ENCODE measurements at regions not wholly inside any gene's neighbourhood (a gene's known extent, or its start where the extent isn't known, plus 50 kb on each side); places are given as distances from the start of the nearest gene placed in this dataset.
A peak's percentile ranks its signal among the peaks of the same experiment; 100 is the strongest.

GRCh38 chr13:79228972-79229371 lies 177.1 kb downstream of the RBM26 start:
- no peak overlapping the region for H3K4me2 ChIP-seq (ENCODE audit: insufficient read depth in 1 of 2, low read depth in 2 of 2, low read length in 2 of 2)
- no peak for TF ChIP-seq KDM5A (IDR thresholded peaks at IDR 0.05; ENCODE audit: low read length)
- TF ChIP-seq SP2 (IDR thresholded peaks at IDR 0.05; ENCODE audit: low read length) = no peak
- no peak for TF ChIP-seq RAD21 (IDR thresholded peaks at IDR 0.05 in 1 of 2, conservative IDR thresholded peaks at IDR 0.05 in 1 of 2; ENCODE audit: low read depth in 2 of 2, low read length in 2 of 2)
- TF ChIP-seq BACH1 (IDR thresholded peaks at IDR 0.05; ENCODE audit: low read length) = no peak
- TF ChIP-seq PHF8 (conservative IDR thresholded peaks at IDR 0.05; ENCODE audit: low read depth, low read length) = no peak
- no peak for TF ChIP-seq SIRT6 (IDR thresholded peaks at IDR 0.05; ENCODE audit: low read length)

More at GRCh38 chr13:79228972-79229371, 177.1 kb downstream of the RBM26 start:
- no peak overlapping the region for H2BK20ac ChIP-seq (ENCODE audit: low read length)
- no peak overlapping the region for H3K27ac ChIP-seq (ENCODE audit: low read depth, low read length)
- H4K91ac ChIP-seq (replicated peaks; ENCODE audit: insufficient read length, low read length) = no peak overlapping the region
- no peaks in the 10 kb centered on the region for H3K27me3 ChIP-seq (replicated peaks in 1 of 4; ENCODE audit: control insufficient read depth in 3 of 4, extremely low read depth in 1 of 4, insufficient read depth in 3 of 4, low read length in 3 of 4)
- FAIRE-seq (no peak), DNase-seq (ENCODE audit: low read depth in 1 of 2, low spot score in 2 of 2) (no peak)
- no peak overlapping the region for H3K18ac ChIP-seq (ENCODE audit: extremely low read depth, low read length)
- peak overlapping the region; percentile 38; the same call in 1 of the 2 replicates for H2BK5ac ChIP-seq (ENCODE audit: low read depth, low read length)
- ChIA-PET POLR2A (ENCODE audit: partially characterized antibody) (no interaction called here), CTCF (ENCODE audit: partially characterized antibody) (interaction anchor here (0.6 to 1.4 kb wide), 3 partner anchors 11 to 243 kb away, joined by 3 to 4 read pairs (median 3); no protein-coding TSS in a partner anchor)
- no peak overlapping the region for H3K14ac ChIP-seq (ENCODE audit: insufficient read length)
- no peak overlapping the region for H4K8ac ChIP-seq (ENCODE audit: extremely low read depth, insufficient read depth, low read length)
- H4K20me1 ChIP-seq (replicated peaks in 1 of 2; ENCODE audit: control insufficient read depth in 1 of 2, insufficient read depth in 2 of 2, low read length in 2 of 2) = no peaks in the 10 kb centered on the region
- peaks cover 0 to 6% (median 3%) of the 10 kb centered on the region in 4 experiments; a peak in 4 of 7 replicates for H3K4me1 ChIP-seq (replicated peaks in 1 of 4; ENCODE audit: control insufficient read depth in 3 of 4, insufficient read depth in 4 of 4, low read length in 3 of 4)
- no peak overlapping the region for H3K4me3 ChIP-seq (ENCODE audit: extremely low read depth in 1 of 4, insufficient read depth in 2 of 4, low read depth in 3 of 4, low read length in 4 of 4)
- no peak overlapping the region for H2BK120ac ChIP-seq (replicated peaks; ENCODE audit: low read depth, low read length)
- no peak overlapping the region for H3K23ac ChIP-seq (ENCODE audit: insufficient read length)
- H3K23me2 ChIP-seq (ENCODE audit: low read depth, low read length) = peaks cover 4% of the 10 kb centered on the region; the same call in 1 of the 2 replicates
- H3K56ac ChIP-seq (replicated peaks; ENCODE audit: insufficient read length, low read depth, low read length) = no peak overlapping the region
- no peak overlapping the region for H3K9ac ChIP-seq (replicated peaks in 1 of 4; ENCODE audit: extremely low read depth in 1 of 4, low read depth in 3 of 4, low read length in 3 of 4)
- no peaks in the 10 kb centered on the region for H3K79me2 ChIP-seq (ENCODE audit: control insufficient read depth in 1 of 2, insufficient read depth in 2 of 2, low read length in 2 of 2)
- WGBS, 2 experiments (ENCODE audit: extremely low coverage in 1 of 2, insufficient coverage in 1 of 2, insufficient read length in 1 of 2, insufficient replicate concordance in 2 of 2, low coverage in 1 of 2, low lambda C conversion rate in 2 of 2, missing lambda C conversion rate in 1 of 2) = 87% methylated on average over 5 of the region's 5 CpGs; no CpG with 5 or more reads in 1 of the 2 experiments
- H3K4ac ChIP-seq (replicated peaks; ENCODE audit: insufficient read length, low read depth, low read length) = no peak overlapping the region
- 0 out of 2 replicates have a peak overlapping the region, but pooled peaks have one; percentile 15 for H2AFZ ChIP-seq (ENCODE audit: low read length)
- no peak overlapping the region for H2BK15ac ChIP-seq (ENCODE audit: low read length)
- no peaks in the 10 kb centered on the region for H3K36me3 ChIP-seq (ENCODE audit: control insufficient read depth in 2 of 4, insufficient read depth in 4 of 4, low read length in 3 of 4)
- H3K9me3 ChIP-seq (ENCODE audit: insufficient read depth in 2 of 2, low read depth in 1 of 2, low read length in 1 of 2) = no peaks in the 10 kb centered on the region
- no peak overlapping the region for H4K5ac ChIP-seq (ENCODE audit: insufficient read length, low read depth, low read length)
- no peak overlapping the region for H2AK5ac ChIP-seq (ENCODE audit: low read depth, low read length)
- H2BK12ac ChIP-seq (ENCODE audit: low read depth, low read length) = no peak overlapping the region
- H3K79me1 ChIP-seq (ENCODE audit: low read depth, low read length) = no peaks in the 10 kb centered on the region

All from H1 (cell line).